Uterus (tissue), 2 donors: ENCODE measurements at regions not wholly inside any gene's neighbourhood (a gene's known extent, or its start where the extent isn't known, plus 50 kb on each side); places are given as distances from the start of the nearest gene placed in this dataset.

ENCODE experiments used
- CTCF ChIP-seq, 4 experiments: fragments of 200-600 bp in 2 of 4; fragments of 450-650 bp in 2 of 4; sonication (generic) in 2 of 4; IDR thresholded peaks; one replicate each; pipeline ENCODE4 v1.5.1; 2016 to 2019; ENCODE audit warnings: antibody characterized with exemption in 4 of 4, mild to moderate bottlenecking in 2 of 4, moderate library complexity in 1 of 4
- POLR2A ChIP-seq, 2 donors: fragments of 450-650 bp; IDR thresholded peaks; one replicate each; pipeline ENCODE4 v1.6.1; 2016; ENCODE audit warnings: antibody characterized with exemption in 2 of 2, mild to moderate bottlenecking in 1 of 2, moderate library complexity in 1 of 2

GRCh38 chr7:13352677-13353076 lies 636.8 kb downstream of the ETV1 start:
- TF ChIP-seq CTCF (IDR thresholded peaks at IDR 0.05) (no peak), POLR2A (IDR thresholded peaks at IDR 0.05) (no peak)
